ENCODE measurements at regions not wholly inside any gene's neighbourhood (a gene's known extent, or its start where the extent isn't known, plus 50 kb on each side); places are given as distances from the start of the nearest gene placed in this dataset.

DNA sequence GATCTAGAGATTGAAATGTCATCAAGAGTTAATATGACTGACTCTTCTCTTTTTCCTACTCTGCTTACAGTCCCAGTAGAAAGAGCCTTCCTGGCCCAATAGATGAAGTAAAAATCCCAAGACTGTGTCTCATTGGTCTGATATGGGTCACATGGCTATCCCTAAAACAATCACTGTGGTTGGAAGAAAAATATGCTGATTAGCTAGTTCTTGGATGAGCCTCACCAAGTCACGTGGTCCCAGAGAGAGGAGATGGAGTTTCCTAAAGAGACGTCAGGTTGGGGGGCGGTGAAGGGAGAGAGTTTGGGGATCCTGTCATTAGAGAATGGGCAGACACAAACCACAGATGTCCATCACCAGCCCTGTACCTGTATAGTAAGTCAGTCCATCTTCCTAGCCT lies 466.3 kb downstream of the HAPSTR1 start:
- TF ChIP-seq CTCF (IDR thresholded peaks at IDR 0.05), result no peak
- no peak for TF ChIP-seq TCF7L2 (IDR thresholded peaks at IDR 0.05; ENCODE audit: low read depth, low read length)
- TF ChIP-seq, protein P1, sequence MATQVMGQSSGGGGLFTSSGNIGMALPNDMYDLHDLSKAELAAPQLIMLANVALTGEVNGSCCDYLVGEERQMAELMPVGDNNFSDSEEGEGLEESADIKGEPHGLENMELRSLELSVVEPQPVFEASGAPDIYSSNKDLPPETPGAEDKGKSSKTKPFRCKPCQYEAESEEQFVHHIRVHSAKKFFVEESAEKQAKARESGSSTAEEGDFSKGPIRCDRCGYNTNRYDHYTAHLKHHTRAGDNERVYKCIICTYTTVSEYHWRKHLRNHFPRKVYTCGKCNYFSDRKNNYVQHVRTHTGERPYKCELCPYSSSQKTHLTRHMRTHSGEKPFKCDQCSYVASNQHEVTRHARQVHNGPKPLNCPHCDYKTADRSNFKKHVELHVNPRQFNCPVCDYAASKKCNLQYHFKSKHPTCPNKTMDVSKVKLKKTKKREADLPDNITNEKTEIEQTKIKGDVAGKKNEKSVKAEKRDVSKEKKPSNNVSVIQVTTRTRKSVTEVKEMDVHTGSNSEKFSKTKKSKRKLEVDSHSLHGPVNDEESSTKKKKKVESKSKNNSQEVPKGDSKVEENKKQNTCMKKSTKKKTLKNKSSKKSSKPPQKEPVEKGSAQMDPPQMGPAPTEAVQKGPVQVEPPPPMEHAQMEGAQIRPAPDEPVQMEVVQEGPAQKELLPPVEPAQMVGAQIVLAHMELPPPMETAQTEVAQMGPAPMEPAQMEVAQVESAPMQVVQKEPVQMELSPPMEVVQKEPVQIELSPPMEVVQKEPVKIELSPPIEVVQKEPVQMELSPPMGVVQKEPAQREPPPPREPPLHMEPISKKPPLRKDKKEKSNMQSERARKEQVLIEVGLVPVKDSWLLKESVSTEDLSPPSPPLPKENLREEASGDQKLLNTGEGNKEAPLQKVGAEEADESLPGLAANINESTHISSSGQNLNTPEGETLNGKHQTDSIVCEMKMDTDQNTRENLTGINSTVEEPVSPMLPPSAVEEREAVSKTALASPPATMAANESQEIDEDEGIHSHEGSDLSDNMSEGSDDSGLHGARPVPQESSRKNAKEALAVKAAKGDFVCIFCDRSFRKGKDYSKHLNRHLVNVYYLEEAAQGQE (IDR thresholded peaks at IDR 0.05; ENCODE audit: insufficient read depth in 1 of 2, low read depth in 2 of 2, low read length in 1 of 2), result no peak
- no peak for TF ChIP-seq SIN3A (IDR thresholded peaks at IDR 0.05; ENCODE audit: borderline replicate concordance, insufficient read depth, low read depth, low read length)
